Endothelial cell (in vitro differentiated cells): ENCODE measurements at regions not wholly inside any gene's neighbourhood (a gene's known extent, or its start where the extent isn't known, plus 50 kb on each side); places are given as distances from the start of the nearest gene placed in this dataset.
"Not testable (repeated sequence)": the region's sequence is repeated elsewhere in the genome, so short reads cannot be mapped to it uniquely, and the experiment has no call there.

Experiments used
- DNase-seq: peaks from one replicate; pipeline ENCODE4 v3.0.0; 2021; ENCODE audit warnings: low spot score
- H3K27ac Mint-ChIP-seq: one replicate; pipeline ENCODE4 v1.8.0; 2021; ENCODE audit warnings: mixed read lengths, inconsistent platforms; ENCODE audit not compliant: unreplicated experiment
- H3K27me3 Mint-ChIP-seq: one replicate; pipeline ENCODE4 v1.8.0; 2021; ENCODE audit warnings: mild to moderate bottlenecking, moderate library complexity, mixed read lengths, inconsistent platforms; ENCODE audit not compliant: unreplicated experiment
- H3K36me3 Mint-ChIP-seq: one replicate; pipeline ENCODE4 v1.8.0; 2021; ENCODE audit warnings: mild to moderate bottlenecking, low read depth, mixed read lengths, inconsistent platforms; ENCODE audit not compliant: unreplicated experiment
- H3K4me1 Mint-ChIP-seq: one replicate; pipeline ENCODE4 v1.8.0; 2021; ENCODE audit warnings: mild to moderate bottlenecking, mixed read lengths, inconsistent platforms; ENCODE audit not compliant: unreplicated experiment
- H3K4me3 Mint-ChIP-seq: one replicate; pipeline ENCODE4 v1.8.0; 2021; ENCODE audit warnings: mild to moderate bottlenecking, mixed read lengths, inconsistent platforms; ENCODE audit not compliant: unreplicated experiment
- H3K9me3 Mint-ChIP-seq: one replicate; pipeline ENCODE4 v1.8.0; 2021; ENCODE audit warnings: mixed read lengths, inconsistent platforms; ENCODE audit not compliant: unreplicated experiment
- TF ChIP-seq, protein P1 (sequence below): fragments of 200-600 bp; sonication (generic); IDR thresholded peaks from one replicate; pipeline ENCODE4 v1.5.0; 2021; ENCODE audit warnings: antibody characterized with exemption; ENCODE audit not compliant: unreplicated experiment

DNA sequence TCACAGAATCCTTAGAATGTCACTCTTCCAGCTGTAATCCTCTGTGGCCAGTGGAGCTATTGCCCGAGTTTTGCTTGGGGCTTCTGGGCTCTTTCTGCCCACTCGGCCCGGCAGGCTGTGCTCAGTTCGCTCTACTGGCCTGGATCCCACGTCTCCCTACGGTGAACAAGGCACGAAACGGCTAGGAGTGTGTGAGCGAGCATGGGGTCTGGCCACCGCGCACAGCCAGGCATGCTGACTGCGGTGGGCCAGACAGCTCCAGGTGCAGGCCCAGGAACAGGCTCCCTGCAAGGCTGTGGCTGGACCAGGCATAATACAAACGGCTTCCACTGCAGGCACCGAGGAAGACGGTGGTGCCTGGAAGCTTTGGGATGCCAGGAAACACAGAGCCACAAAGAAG, 2035.5 kb upstream of the ACO1 start:
- TF ChIP-seq, protein P1, sequence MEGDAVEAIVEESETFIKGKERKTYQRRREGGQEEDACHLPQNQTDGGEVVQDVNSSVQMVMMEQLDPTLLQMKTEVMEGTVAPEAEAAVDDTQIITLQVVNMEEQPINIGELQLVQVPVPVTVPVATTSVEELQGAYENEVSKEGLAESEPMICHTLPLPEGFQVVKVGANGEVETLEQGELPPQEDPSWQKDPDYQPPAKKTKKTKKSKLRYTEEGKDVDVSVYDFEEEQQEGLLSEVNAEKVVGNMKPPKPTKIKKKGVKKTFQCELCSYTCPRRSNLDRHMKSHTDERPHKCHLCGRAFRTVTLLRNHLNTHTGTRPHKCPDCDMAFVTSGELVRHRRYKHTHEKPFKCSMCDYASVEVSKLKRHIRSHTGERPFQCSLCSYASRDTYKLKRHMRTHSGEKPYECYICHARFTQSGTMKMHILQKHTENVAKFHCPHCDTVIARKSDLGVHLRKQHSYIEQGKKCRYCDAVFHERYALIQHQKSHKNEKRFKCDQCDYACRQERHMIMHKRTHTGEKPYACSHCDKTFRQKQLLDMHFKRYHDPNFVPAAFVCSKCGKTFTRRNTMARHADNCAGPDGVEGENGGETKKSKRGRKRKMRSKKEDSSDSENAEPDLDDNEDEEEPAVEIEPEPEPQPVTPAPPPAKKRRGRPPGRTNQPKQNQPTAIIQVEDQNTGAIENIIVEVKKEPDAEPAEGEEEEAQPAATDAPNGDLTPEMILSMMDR: no peak
- Mint-ChIP-seq H3K9me3 (no peaks in the 10 kb centered on the region), H3K36me3 (no peaks in the 10 kb centered on the region), H3K4me1 (no peaks in the 10 kb centered on the region), H3K27ac (no peak overlapping the region), H3K27me3 (peaks cover 5% of the 10 kb centered on the region), H3K4me3 (no peak overlapping the region)
- DNase-seq: no peak

DNA sequence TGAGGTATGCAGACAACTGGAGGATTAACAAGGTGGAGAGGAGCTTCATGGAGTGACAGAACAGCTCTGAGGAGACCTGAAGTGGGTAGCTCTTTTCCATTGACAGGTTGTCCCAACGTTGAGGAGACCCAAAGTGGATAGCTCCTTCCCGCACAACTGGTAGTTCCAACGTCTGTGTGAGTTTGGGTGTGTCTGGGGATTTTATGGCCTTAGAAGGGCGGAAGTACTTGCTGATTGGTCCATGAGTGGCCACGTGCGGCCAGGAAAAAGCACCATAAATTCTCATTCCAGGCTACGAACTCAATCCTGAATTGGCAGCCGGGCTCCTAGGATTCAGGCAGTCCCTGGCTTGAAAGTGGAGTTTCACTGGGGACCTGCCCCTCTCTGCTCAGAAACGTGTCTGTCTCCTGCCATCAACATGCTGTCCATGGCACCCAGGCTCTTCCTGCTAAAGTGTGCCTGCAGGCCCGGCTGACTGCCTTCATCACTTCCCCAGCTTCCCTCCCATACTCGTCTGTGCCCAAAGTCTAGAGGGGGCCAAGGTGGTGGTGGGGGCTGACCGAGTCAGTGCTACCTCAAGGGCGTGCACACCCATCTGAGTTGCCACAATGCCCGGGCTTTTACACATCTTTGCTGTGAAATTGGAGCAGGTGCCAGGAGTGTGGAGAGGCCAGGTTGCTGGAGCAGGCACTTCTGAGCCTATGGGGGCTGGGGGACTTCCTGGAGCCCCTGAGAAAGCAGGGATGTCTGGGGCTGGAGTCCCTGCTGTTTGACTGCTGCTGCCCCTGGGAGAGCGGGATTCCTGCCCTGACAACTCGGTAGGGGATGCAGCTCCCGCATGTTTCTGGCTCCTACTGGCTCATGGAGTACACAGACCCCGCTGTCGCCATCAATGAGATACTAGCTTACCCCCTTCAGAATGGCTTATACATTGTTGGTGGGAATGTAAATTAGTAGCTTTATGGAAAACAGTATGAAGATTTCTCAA, 2034.6 kb upstream of the ACO1 start:
- H3K36me3 Mint-ChIP-seq: no peaks in the 10 kb centered on the region
- no peaks in the 10 kb centered on the region for H3K4me1 Mint-ChIP-seq
- TF ChIP-seq, protein P1: no peak
- H3K9me3 Mint-ChIP-seq: no peaks in the 10 kb centered on the region
- no peak for DNase-seq
- no peak overlapping the region for H3K4me3 Mint-ChIP-seq
- H3K27me3 Mint-ChIP-seq: peaks cover 5% of the 10 kb centered on the region
- no peak overlapping the region for H3K27ac Mint-ChIP-seq

DNA sequence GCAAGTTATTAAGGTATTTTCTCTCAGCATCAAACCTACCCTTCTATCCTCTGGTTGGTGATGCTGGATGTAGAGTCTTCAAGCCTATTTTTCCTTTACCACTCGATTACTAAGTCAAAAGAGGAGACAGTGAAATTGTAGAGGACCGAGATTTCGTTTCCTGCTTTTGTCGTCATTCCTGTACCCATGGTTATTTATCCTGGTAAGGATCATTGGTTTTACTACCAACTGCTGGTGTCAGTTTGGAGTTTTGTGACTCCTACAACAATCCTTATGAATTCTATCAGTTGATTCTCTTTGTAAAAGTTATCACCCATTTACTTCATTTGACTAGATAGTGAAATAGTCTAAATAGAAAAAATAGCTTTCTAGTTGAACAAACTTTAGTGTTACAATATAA, 2028.2 kb upstream of the ACO1 start:
- Mint-ChIP-seq H3K36me3 (no peaks in the 10 kb centered on the region), H3K27ac (no peak overlapping the region), H3K9me3 (no peaks in the 10 kb centered on the region), H3K4me3 (no peak overlapping the region), H3K27me3 (no peaks in the 10 kb centered on the region), H3K4me1 (no peaks in the 10 kb centered on the region)
- TF ChIP-seq, protein P1: no peak
- no peak for DNase-seq

DNA sequence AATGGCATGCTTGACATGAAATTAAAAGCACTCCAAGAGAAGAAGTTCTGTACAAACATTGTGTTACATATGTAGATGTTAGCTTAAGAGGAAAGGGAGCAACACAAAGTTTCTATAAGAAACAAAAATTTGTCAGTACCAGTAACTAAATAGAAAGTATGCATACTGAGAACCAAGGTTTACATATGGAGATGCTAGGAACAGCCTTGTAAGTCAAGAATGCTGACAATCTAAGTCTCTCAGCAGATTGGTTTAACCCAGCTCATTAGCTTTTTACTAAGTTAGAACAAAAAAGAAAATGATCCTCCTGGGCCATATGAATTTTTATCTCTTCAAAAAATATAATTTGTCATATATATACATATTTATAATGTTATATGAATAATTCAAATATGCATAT, 2022.1 kb upstream of the ACO1 start:
- no peaks in the 10 kb centered on the region for H3K9me3 Mint-ChIP-seq
- H3K27ac Mint-ChIP-seq: no peak overlapping the region
- no peak for DNase-seq
- H3K36me3 Mint-ChIP-seq: no peaks in the 10 kb centered on the region
- no peaks in the 10 kb centered on the region for H3K4me1 Mint-ChIP-seq
- H3K27me3 Mint-ChIP-seq: no peaks in the 10 kb centered on the region
- TF ChIP-seq, protein P1: no peak
- no peak overlapping the region for H3K4me3 Mint-ChIP-seq

DNA sequence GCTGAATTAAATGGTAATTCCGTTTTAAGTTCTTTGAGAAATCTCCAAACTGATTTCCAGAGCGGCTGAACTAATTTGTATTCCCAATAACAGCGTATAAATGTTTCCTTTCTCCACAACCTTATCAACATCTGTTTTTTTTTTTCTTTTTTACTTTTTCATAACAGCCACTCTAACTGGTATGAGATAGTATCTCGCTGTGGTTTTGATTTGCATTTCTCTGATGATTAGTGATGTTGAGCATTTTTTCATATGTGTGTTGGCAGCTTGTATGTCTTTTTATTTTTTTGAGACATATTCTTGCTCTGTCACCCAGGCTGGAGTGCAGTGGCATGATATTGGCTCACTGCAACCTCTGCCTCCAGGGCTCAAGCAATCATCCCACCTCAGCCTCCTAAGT, 2018.3 kb upstream of the ACO1 start:
- not testable (repeated sequence) for DNase-seq, H3K27ac Mint-ChIP-seq, H3K9me3 Mint-ChIP-seq, H3K4me3 Mint-ChIP-seq, H3K27me3 Mint-ChIP-seq, H3K4me1 Mint-ChIP-seq, H3K36me3 Mint-ChIP-seq
